GM06990 (cell line): ENCODE measurements at regions not wholly inside any gene's neighbourhood (a gene's known extent, or its start where the extent isn't known, plus 50 kb on each side); places are given as distances from the start of the nearest gene placed in this dataset.
"Not testable (repeated sequence)": the region's sequence is repeated elsewhere in the genome, so short reads cannot be mapped to it uniquely, and the experiment has no call there.

ENCODE experiments used
- DNase-seq: peaks from one replicate; pipeline ENCODE4 v3.0.0-alpha.2; 2011; ENCODE audit not compliant: insufficient read length; ENCODE audit errors: extremely low read depth
- H3K27me3 ChIP-seq: replicated peaks from 2 replicates; pipeline ENCODE4 v1.6.0; 2011; ENCODE audit warnings: low read length; ENCODE audit not compliant: control insufficient read depth, insufficient read depth
- H3K36me3 ChIP-seq: 2 replicates; pipeline ENCODE4 v1.5.1; 2011; ENCODE audit warnings: low read length; ENCODE audit not compliant: control insufficient read depth, insufficient read depth
- H3K4me3 ChIP-seq: replicated peaks from 2 replicates; pipeline ENCODE4 v1.5.1; 2011; ENCODE audit warnings: low read depth, mild to moderate bottlenecking, control low read depth, low read length
- CTCF ChIP-seq: IDR thresholded peaks from 2 replicates; pipeline ENCODE4 v1.5.1; 2011; ENCODE audit warnings: low read length, control low read depth, mild to moderate bottlenecking, inconsistent platforms; ENCODE audit not compliant: insufficient read depth, poor library complexity, severe bottlenecking

GRCh38 chrX:122982521-122982920 lies 201.6 kb upstream of the GRIA3 start:
- TF ChIP-seq CTCF = no peak

GRCh38 chrX:123002844-123003243 lies 181.2 kb upstream of the GRIA3 start:
- DNase-seq, H3K4me3 ChIP-seq, H3K27me3 ChIP-seq, H3K36me3 ChIP-seq: not testable (repeated sequence)

More at GRCh38 chrX:122982521-122982920, 201.6 kb upstream of the GRIA3 start:
- no peak overlapping the region for H3K4me3 ChIP-seq
- no peak for DNase-seq
- no peaks in the 10 kb centered on the region for H3K36me3 ChIP-seq
- no peaks in the 10 kb centered on the region for H3K27me3 ChIP-seq

- Histone ChIP-seq H3K27me3 (no peaks in the 10 kb centered on the region), H3K36me3 (no peaks in the 10 kb centered on the region), H3K4me3 (no peak overlapping the region)
- no peak for DNase-seq
- no peak for TF ChIP-seq CTCF
These were observed 170.9 kb upstream of the GRIA3 start for GRCh38 chrX:123013141-123013540.

GRCh38 chrX:123036401-123036800 lies 147.7 kb upstream of the GRIA3 start:
- H3K4me3 ChIP-seq = no peak overlapping the region
- no peak for TF ChIP-seq CTCF

GRCh38 chrX:123049071-123049625 lies 134.9 kb upstream of the GRIA3 start:
- TF ChIP-seq CTCF = no peak
- DNase-seq = no peak
- no peak overlapping the region for H3K4me3 ChIP-seq
- H3K27me3 ChIP-seq = no peaks in the 10 kb centered on the region
- H3K36me3 ChIP-seq = no peaks in the 10 kb centered on the region

More at GRCh38 chrX:123036401-123036800, 147.7 kb upstream of the GRIA3 start:
- H3K27me3 ChIP-seq = no peaks in the 10 kb centered on the region
- no peak for DNase-seq
- H3K36me3 ChIP-seq = no peaks in the 10 kb centered on the region

GRCh38 chrX:123060986-123061385 lies 123.1 kb upstream of the GRIA3 start:
- H3K4me3 ChIP-seq = no peak overlapping the region
- H3K36me3 ChIP-seq = no peaks in the 10 kb centered on the region
- TF ChIP-seq CTCF = no peak
- no peak for DNase-seq
- H3K27me3 ChIP-seq = no peaks in the 10 kb centered on the region
